ENCODE measurements at regions not wholly inside any gene's neighbourhood (a gene's known extent, or its start where the extent isn't known, plus 50 kb on each side); places are given as distances from the start of the nearest gene placed in this dataset.
A peak's percentile ranks its signal among the peaks of the same experiment; 100 is the strongest.

- FAIRE-seq (no peak), DNase-seq (ENCODE audit: low read depth) (peak; percentile 23)
- Mint-ChIP-seq H3K27me3 (ENCODE audit: low read depth, unreplicated experiment) (no peaks in the 10 kb centered on the region), H3K36me3 (ENCODE audit: low read depth, unreplicated experiment) (no peaks in the 10 kb centered on the region), H3K4me1 (ENCODE audit: low read depth, unreplicated experiment) (no peaks in the 10 kb centered on the region), H3K4me3 (ENCODE audit: unreplicated experiment) (no peak overlapping the region), H3K27ac (ENCODE audit: unreplicated experiment) (no peak overlapping the region), H3K9me3 (ENCODE audit: unreplicated experiment) (no peaks in the 10 kb centered on the region)
- Histone ChIP-seq H4K20me1 (ENCODE audit: insufficient read depth, low read length) (no peaks in the 10 kb centered on the region), H3K4me1 (ENCODE audit: insufficient read depth, low read length) (peaks cover 10% of the 10 kb centered on the region), H3K9ac (ENCODE audit: low read length) (no peak overlapping the region), H3K27ac (ENCODE audit: low read depth, low read length) (no peak overlapping the region), H3K27me3 (ENCODE audit: insufficient read depth, low read length) (peaks cover 2% of the 10 kb centered on the region), H3K9me3 (ENCODE audit: insufficient read depth, low read depth, low read length) (no peaks in the 10 kb centered on the region), H3K4me2 (ENCODE audit: low read length) (no peak overlapping the region), H2AFZ (ENCODE audit: low read depth, low read length) (no peak overlapping the region), H3K4me3 (ENCODE audit: insufficient read depth, low read depth, low read length) (no peak overlapping the region), H3K79me2 (ENCODE audit: insufficient read depth, low read length) (no peaks in the 10 kb centered on the region), H3K36me3 (ENCODE audit: insufficient read depth, low read length) (no peaks in the 10 kb centered on the region)
- TF ChIP-seq EZH2 (IDR thresholded peaks at IDR 0.05; ENCODE audit: insufficient read depth, low read length) = no peak
- peak; percentile 26 for TF ChIP-seq CTCF (IDR thresholded peaks at IDR 0.05; ENCODE audit: insufficient read depth, low read depth, low read length)
Observed at GRCh38 chr1:199550199-199551065, 477.1 kb upstream of the NR5A2 start.

- H3K27ac ChIP-seq (ENCODE audit: low read depth, low read length) = no peak overlapping the region
- no peaks in the 10 kb centered on the region for H3K9me3 ChIP-seq (ENCODE audit: insufficient read depth, low read depth, low read length)
- no peak overlapping the region for H3K9ac ChIP-seq (ENCODE audit: low read length)
- H3K4me1 ChIP-seq (ENCODE audit: insufficient read depth, low read length) = peaks cover 10% of the 10 kb centered on the region
- no peaks in the 10 kb centered on the region for H3K79me2 ChIP-seq (ENCODE audit: insufficient read depth, low read length)
- H3K4me2 ChIP-seq (ENCODE audit: low read length) = no peak overlapping the region
- H3K27me3 Mint-ChIP-seq (ENCODE audit: low read depth, unreplicated experiment) = no peaks in the 10 kb centered on the region
- TF ChIP-seq CTCF (IDR thresholded peaks at IDR 0.05; ENCODE audit: insufficient read depth, low read depth, low read length) (peak; percentile 93), EZH2 (IDR thresholded peaks at IDR 0.05; ENCODE audit: insufficient read depth, low read length) (no peak)
- no peaks in the 10 kb centered on the region for H3K36me3 Mint-ChIP-seq (ENCODE audit: low read depth, unreplicated experiment)
- H3K4me1 Mint-ChIP-seq (ENCODE audit: low read depth, unreplicated experiment) = no peaks in the 10 kb centered on the region
- FAIRE-seq (peak; percentile 20), DNase-seq (ENCODE audit: low read depth) (peak; percentile 58)
- H3K4me3 Mint-ChIP-seq (ENCODE audit: unreplicated experiment) = no peak overlapping the region
- no peak overlapping the region for H2AFZ ChIP-seq (ENCODE audit: low read depth, low read length)
- no peak overlapping the region for H3K27ac Mint-ChIP-seq (ENCODE audit: unreplicated experiment)
- no peaks in the 10 kb centered on the region for H3K36me3 ChIP-seq (ENCODE audit: insufficient read depth, low read length)
- no peaks in the 10 kb centered on the region for H4K20me1 ChIP-seq (ENCODE audit: insufficient read depth, low read length)
- no peak overlapping the region for H3K4me3 ChIP-seq (ENCODE audit: insufficient read depth, low read depth, low read length)
- no peaks in the 10 kb centered on the region for H3K9me3 Mint-ChIP-seq (ENCODE audit: unreplicated experiment)
- peaks cover 2% of the 10 kb centered on the region for H3K27me3 ChIP-seq (ENCODE audit: insufficient read depth, low read length)
Observed at GRCh38 chr1:199551967-199552565, 475.4 kb upstream of the NR5A2 start.

- no peaks in the 10 kb centered on the region for H3K9me3 ChIP-seq (ENCODE audit: insufficient read depth, low read depth, low read length)
- TF ChIP-seq EZH2 (IDR thresholded peaks at IDR 0.05; ENCODE audit: insufficient read depth, low read length) (no peak), CTCF (IDR thresholded peaks at IDR 0.05; ENCODE audit: insufficient read depth, low read depth, low read length) (no peak)
- Mint-ChIP-seq H3K4me1 (ENCODE audit: low read depth, unreplicated experiment) (no peaks in the 10 kb centered on the region), H3K4me3 (ENCODE audit: unreplicated experiment) (no peak overlapping the region), H3K36me3 (ENCODE audit: low read depth, unreplicated experiment) (no peaks in the 10 kb centered on the region), H3K9me3 (ENCODE audit: unreplicated experiment) (no peaks in the 10 kb centered on the region), H3K27ac (ENCODE audit: unreplicated experiment) (no peak overlapping the region), H3K27me3 (ENCODE audit: low read depth, unreplicated experiment) (no peaks in the 10 kb centered on the region)
- peaks cover under 1% of the 10 kb centered on the region for H3K27me3 ChIP-seq (ENCODE audit: insufficient read depth, low read length)
- no peak overlapping the region for H3K27ac ChIP-seq (ENCODE audit: low read depth, low read length)
- no peak overlapping the region for H3K4me3 ChIP-seq (ENCODE audit: insufficient read depth, low read depth, low read length)
- H3K36me3 ChIP-seq (ENCODE audit: insufficient read depth, low read length) = no peaks in the 10 kb centered on the region
- FAIRE-seq = no peak
- no peaks in the 10 kb centered on the region for H3K79me2 ChIP-seq (ENCODE audit: insufficient read depth, low read length)
- H4K20me1 ChIP-seq (ENCODE audit: insufficient read depth, low read length) = no peaks in the 10 kb centered on the region
- no peak overlapping the region for H3K4me2 ChIP-seq (ENCODE audit: low read length)
- H3K4me1 ChIP-seq (ENCODE audit: insufficient read depth, low read length) = peaks cover 10% of the 10 kb centered on the region
- H3K9ac ChIP-seq (ENCODE audit: low read length) = no peak overlapping the region
- no peak for DNase-seq (ENCODE audit: low read depth)
- no peak overlapping the region for H2AFZ ChIP-seq (ENCODE audit: low read depth, low read length)
Observed at GRCh38 chr1:199553104-199553503, 474.4 kb upstream of the NR5A2 start.

Data from astrocyte (in vitro differentiated cells and primary cell).